ENCODE measurements at regions not wholly inside any gene's neighbourhood (a gene's known extent, or its start where the extent isn't known, plus 50 kb on each side); places are given as distances from the start of the nearest gene placed in this dataset.

DNA sequence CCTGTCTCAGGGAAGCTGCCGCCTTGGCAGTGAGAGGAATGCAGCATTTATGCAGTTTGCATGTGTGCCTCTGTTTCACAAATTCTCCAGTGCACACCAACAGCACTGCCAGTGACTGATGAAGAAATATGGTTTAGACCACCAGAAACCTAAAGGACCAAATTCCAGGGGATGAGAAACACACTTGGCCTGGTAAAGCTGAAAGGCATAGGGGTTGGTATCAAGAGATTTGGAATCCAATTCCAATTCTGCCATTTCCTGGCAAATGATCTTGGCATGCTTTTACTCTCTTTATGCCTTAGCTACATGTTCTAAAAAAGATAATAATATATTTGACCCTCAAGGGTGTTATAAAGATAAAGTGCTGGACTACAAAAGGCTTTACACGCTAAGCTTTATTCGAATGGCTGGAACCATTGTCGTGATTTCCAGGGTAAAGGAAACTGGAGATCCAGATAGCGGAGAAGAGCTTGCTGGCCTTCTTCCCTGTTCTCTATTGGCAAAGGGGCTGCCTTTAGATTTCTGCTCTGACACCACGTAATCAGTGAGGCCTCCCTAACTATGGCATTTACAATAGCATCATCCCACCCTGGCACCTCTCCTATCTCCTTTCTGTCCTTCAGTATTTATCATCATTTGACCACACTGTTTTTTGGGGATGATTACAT is 359.8 kb upstream of the ASIC2 start:
- TF ChIP-seq ZBTB7A (IDR thresholded peaks at IDR 0.05; ENCODE audit: low read depth): no peak
- TF ChIP-seq RAD21 (IDR thresholded peaks at IDR 0.05; ENCODE audit: low read depth): no peak
- no peak for TF ChIP-seq TEAD4 (IDR thresholded peaks at IDR 0.05)
- no peak for TF ChIP-seq YY1 (IDR thresholded peaks at IDR 0.05; ENCODE audit: low read depth)
- TF ChIP-seq EP300 (IDR thresholded peaks at IDR 0.05; ENCODE audit: borderline replicate concordance): no peak

DNA sequence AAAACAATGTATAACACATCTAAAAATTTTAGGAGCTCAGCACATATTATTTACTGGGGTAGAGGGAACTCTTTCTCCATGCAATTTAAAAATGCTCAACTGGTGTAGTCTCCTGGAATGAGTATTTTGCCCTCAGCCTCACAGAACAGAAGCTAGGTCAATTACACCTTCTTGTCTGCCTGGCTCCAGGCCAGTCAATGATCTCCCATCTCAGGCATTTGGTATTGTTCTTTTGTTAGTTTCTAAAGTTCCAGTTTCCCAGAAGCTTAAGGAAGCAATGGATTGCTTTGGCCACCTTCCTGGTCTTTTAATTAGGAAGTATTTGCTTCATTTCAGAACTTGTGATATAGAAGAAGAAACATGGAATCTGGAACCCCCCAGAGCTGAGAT is 360.3 kb upstream of the ASIC2 start:
- TF ChIP-seq CREB1 (IDR thresholded peaks at IDR 0.05; ENCODE audit: low read depth) (no peak), ZBTB7A (IDR thresholded peaks at IDR 0.05; ENCODE audit: low read depth) (no peak), CEBPB (IDR thresholded peaks at IDR 0.05) (no peak), RAD21 (IDR thresholded peaks at IDR 0.05; ENCODE audit: low read depth) (no peak), NFIC (IDR thresholded peaks at IDR 0.05) (no peak), TEAD4 (IDR thresholded peaks at IDR 0.05) (no peak), EGR1 (IDR thresholded peaks at IDR 0.05) (no peak), REST (IDR thresholded peaks at IDR 0.05; ENCODE audit: low read depth) (no peak), EP300 (IDR thresholded peaks at IDR 0.05; ENCODE audit: borderline replicate concordance) (no peak), YY1 (IDR thresholded peaks at IDR 0.05; ENCODE audit: low read depth) (no peak), TAF1 (IDR thresholded peaks at IDR 0.05; ENCODE audit: low read depth) (no peak), TCF12 (IDR thresholded peaks at IDR 0.05; ENCODE audit: low read depth) (no peak), FOXM1 (IDR thresholded peaks at IDR 0.05; ENCODE audit: borderline replicate concordance, low read depth) (no peak)
- TF ChIP-seq, protein P1, sequence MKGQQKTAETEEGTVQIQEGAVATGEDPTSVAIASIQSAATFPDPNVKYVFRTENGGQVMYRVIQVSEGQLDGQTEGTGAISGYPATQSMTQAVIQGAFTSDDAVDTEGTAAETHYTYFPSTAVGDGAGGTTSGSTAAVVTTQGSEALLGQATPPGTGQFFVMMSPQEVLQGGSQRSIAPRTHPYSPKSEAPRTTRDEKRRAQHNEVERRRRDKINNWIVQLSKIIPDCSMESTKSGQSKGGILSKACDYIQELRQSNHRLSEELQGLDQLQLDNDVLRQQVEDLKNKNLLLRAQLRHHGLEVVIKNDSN (IDR thresholded peaks at IDR 0.05): no peak
- TF ChIP-seq, protein P2, sequence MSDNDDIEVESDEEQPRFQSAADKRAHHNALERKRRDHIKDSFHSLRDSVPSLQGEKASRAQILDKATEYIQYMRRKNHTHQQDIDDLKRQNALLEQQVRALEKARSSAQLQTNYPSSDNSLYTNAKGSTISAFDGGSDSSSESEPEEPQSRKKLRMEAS (IDR thresholded peaks at IDR 0.05): no peak

GRCh38 chr17:33657181-33657580 is 364.1 kb upstream of the ASIC2 start:
- no peak for TF ChIP-seq RAD21 (IDR thresholded peaks at IDR 0.05; ENCODE audit: low read depth)
- no peak for TF ChIP-seq YY1 (IDR thresholded peaks at IDR 0.05; ENCODE audit: low read depth)
- TF ChIP-seq CREB1 (IDR thresholded peaks at IDR 0.05; ENCODE audit: low read depth): no peak
- no peak for TF ChIP-seq CEBPB (IDR thresholded peaks at IDR 0.05)
- TF ChIP-seq ZBTB7A (IDR thresholded peaks at IDR 0.05; ENCODE audit: low read depth): no peak
- no peak for TF ChIP-seq FOXM1 (IDR thresholded peaks at IDR 0.05; ENCODE audit: borderline replicate concordance, low read depth)
- no peak for TF ChIP-seq TCF12 (IDR thresholded peaks at IDR 0.05; ENCODE audit: low read depth)
- no peak for TF ChIP-seq TEAD4 (IDR thresholded peaks at IDR 0.05)
- TF ChIP-seq, protein P1 (IDR thresholded peaks at IDR 0.05): no peak
- TF ChIP-seq, protein P2 (IDR thresholded peaks at IDR 0.05): no peak

DNA sequence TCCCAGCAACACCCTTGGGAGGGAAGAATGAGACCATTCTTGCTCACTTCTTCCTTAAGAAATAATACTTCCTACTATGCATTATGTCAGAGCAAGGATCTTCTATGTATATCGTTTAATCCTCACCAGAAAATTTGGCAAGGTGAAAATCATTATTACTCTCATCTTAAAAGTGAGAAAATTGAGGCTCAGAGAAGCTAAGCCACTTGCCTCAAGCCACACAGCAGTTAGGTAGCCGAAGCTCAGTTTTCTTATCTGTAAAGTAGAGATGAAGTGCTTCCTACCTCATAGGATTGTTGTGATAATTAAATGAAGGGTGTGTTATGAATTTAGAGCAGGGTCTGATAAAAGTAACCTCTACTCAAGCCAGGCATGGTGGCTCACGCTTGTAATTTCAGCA is 368.9 kb upstream of the ASIC2 start:
- TF ChIP-seq, protein P2 (IDR thresholded peaks at IDR 0.05): no peak
- TF ChIP-seq CEBPB (IDR thresholded peaks at IDR 0.05) (no peak), TEAD4 (IDR thresholded peaks at IDR 0.05) (no peak), EP300 (IDR thresholded peaks at IDR 0.05; ENCODE audit: borderline replicate concordance) (no peak), RAD21 (IDR thresholded peaks at IDR 0.05; ENCODE audit: low read depth) (no peak), EGR1 (IDR thresholded peaks at IDR 0.05) (no peak), CREB1 (IDR thresholded peaks at IDR 0.05; ENCODE audit: low read depth) (no peak), FOXM1 (IDR thresholded peaks at IDR 0.05; ENCODE audit: borderline replicate concordance, low read depth) (no peak), TAF1 (IDR thresholded peaks at IDR 0.05; ENCODE audit: low read depth) (no peak), ZBTB7A (IDR thresholded peaks at IDR 0.05; ENCODE audit: low read depth) (no peak), REST (IDR thresholded peaks at IDR 0.05; ENCODE audit: low read depth) (no peak)
- TF ChIP-seq, protein P1 (IDR thresholded peaks at IDR 0.05): no peak

GRCh38 chr17:33664116-33664840 is 371.2 kb upstream of the ASIC2 start:
- TF ChIP-seq TEAD4 (IDR thresholded peaks at IDR 0.05) (no peak), FOXM1 (IDR thresholded peaks at IDR 0.05; ENCODE audit: borderline replicate concordance, low read depth) (no peak), YY1 (IDR thresholded peaks at IDR 0.05; ENCODE audit: low read depth) (no peak), EGR1 (IDR thresholded peaks at IDR 0.05) (no peak), ZBTB7A (IDR thresholded peaks at IDR 0.05; ENCODE audit: low read depth) (no peak), RAD21 (IDR thresholded peaks at IDR 0.05; ENCODE audit: low read depth) (no peak), CREB1 (IDR thresholded peaks at IDR 0.05; ENCODE audit: low read depth) (no peak), TCF12 (IDR thresholded peaks at IDR 0.05; ENCODE audit: low read depth) (no peak), REST (IDR thresholded peaks at IDR 0.05; ENCODE audit: low read depth) (no peak), CEBPB (IDR thresholded peaks at IDR 0.05) (no peak), NFIC (IDR thresholded peaks at IDR 0.05) (no peak), TAF1 (IDR thresholded peaks at IDR 0.05; ENCODE audit: low read depth) (no peak), EP300 (IDR thresholded peaks at IDR 0.05; ENCODE audit: borderline replicate concordance) (no peak)
- TF ChIP-seq, protein P1 (IDR thresholded peaks at IDR 0.05): no peak
- TF ChIP-seq, protein P2 (IDR thresholded peaks at IDR 0.05): no peak

Data from Ishikawa (cell line).